AG09309 (cell line): ENCODE measurements at regions not wholly inside any gene's neighbourhood (a gene's known extent, or its start where the extent isn't known, plus 50 kb on each side); places are given as distances from the start of the nearest gene placed in this dataset.

Source experiments
- DNase-seq: peaks from one replicate; pipeline ENCODE4 v3.0.0-alpha.2; 2010; ENCODE audit warnings: low read depth
- H3K4me3 ChIP-seq: 2 replicates; pipeline ENCODE4 v1.5.1; 2011; ENCODE audit warnings: mild to moderate bottlenecking, low read depth, low read length, moderate library complexity; ENCODE audit not compliant: control insufficient read depth
- TF ChIP-seq, protein P1 (sequence below): IDR thresholded peaks from 2 replicates; pipeline ENCODE4 v1.5.1; 2011; ENCODE audit warnings: mild to moderate bottlenecking, low read depth, low read length, inconsistent platforms; ENCODE audit not compliant: insufficient read depth, control insufficient read depth; ENCODE audit errors: missing control alignments

- TF ChIP-seq, protein P1, sequence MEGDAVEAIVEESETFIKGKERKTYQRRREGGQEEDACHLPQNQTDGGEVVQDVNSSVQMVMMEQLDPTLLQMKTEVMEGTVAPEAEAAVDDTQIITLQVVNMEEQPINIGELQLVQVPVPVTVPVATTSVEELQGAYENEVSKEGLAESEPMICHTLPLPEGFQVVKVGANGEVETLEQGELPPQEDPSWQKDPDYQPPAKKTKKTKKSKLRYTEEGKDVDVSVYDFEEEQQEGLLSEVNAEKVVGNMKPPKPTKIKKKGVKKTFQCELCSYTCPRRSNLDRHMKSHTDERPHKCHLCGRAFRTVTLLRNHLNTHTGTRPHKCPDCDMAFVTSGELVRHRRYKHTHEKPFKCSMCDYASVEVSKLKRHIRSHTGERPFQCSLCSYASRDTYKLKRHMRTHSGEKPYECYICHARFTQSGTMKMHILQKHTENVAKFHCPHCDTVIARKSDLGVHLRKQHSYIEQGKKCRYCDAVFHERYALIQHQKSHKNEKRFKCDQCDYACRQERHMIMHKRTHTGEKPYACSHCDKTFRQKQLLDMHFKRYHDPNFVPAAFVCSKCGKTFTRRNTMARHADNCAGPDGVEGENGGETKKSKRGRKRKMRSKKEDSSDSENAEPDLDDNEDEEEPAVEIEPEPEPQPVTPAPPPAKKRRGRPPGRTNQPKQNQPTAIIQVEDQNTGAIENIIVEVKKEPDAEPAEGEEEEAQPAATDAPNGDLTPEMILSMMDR = no peak
- no peak for DNase-seq
- H3K4me3 ChIP-seq = no peak overlapping the region
These were observed 124.1 kb upstream of the HNRNPA3 start for GRCh38 chr2:177088529-177088928.

DNA sequence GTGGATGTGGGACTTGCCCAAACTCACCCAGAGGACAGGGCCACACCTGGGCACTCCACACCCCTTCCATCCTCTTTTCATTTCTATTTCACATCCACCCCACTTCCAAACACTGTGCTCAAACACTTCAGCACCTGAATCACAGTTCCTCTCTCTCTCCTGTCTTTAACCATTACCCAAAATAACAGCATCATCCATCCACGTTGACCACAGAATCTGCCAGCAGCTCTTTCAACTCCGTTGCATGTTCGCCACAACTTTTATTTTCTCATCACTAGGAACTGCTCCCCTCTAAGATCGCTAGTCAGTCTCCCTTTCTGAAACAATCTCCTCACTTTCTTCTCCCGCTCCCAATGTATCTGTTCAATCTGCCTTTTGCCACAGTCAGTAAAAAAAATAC is 121.6 kb upstream of the HNRNPA3 start:
- TF ChIP-seq, protein P1 = no peak
- DNase-seq = no peak
- no peak overlapping the region for H3K4me3 ChIP-seq

DNA sequence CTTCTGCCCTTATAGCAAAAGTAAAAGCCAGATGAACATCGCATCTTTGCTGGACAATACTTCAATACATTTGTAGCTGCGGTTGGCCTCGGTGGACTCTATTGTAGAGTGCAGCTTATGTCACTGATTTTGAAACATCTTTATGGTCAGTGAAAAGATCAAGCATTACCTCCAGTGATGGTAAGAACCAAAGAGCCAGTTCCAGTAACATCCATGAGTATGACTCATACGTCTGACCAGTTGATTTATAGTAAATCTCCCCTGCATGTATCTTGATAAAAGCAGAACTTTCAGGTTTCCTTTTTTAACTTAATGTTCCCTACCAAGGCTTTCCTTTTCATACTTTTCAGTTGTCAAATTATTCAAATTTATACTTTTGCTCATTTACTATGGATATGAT is 119.2 kb upstream of the HNRNPA3 start:
- TF ChIP-seq, protein P1 = no peak
- no peak for DNase-seq
- H3K4me3 ChIP-seq = no peak overlapping the region

DNA sequence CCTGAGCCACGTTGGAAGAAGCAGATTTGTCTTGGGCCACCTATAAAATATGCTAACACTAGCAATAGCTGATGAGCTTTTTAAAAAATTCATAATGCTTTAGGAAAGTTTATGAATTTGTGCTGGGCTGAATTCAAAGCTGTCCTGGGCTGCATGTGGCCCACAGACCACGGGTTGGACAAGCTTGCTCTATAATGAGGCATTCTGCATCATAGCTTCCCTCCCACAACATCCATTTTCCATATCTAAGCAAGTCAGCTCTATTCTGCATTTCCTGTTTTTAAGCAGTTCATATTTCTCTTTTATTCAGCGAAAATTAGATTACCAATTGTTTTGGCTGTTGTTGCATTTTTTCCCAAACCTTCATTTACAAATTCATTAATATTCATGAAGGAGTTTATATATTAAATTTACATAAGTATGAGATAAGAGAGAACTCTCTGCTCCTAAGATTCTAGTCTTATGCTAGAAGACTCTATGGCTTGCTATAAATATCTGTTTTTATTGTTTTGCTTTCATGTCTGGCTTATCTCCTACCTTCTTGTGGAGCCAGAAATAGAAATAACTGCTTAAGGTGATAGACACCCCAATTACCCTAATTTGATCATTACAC is 114.5 kb upstream of the HNRNPA3 start:
- DNase-seq = no peak
- TF ChIP-seq, protein P1 = no peak
- no peak overlapping the region for H3K4me3 ChIP-seq

- no peak for DNase-seq
- H3K4me3 ChIP-seq = no peak overlapping the region
These were observed 110.7 kb upstream of the HNRNPA3 start for GRCh38 chr2:177101930-177102329.

DNA sequence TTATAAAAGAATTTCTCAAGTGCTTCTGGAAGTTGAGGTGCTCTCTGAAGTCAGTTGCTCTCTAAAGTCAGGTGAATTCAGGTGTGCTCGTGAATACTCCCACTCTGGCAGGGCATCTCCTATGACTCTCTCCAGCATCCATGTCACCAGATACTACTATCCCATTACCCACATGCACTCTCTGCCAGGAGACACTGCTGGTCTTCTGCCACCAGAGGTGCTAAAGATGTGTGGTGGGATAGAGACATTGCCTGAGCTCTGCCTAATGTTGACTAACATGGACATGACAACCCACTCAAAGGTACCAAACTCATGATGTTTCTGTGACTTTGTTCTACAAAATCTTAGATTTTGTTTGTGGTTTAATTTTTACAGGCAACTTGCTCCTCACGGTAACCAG is 106.4 kb upstream of the HNRNPA3 start:
- TF ChIP-seq, protein P1 = peak; percentile 29
- H3K4me3 ChIP-seq = no peak overlapping the region
- no peak for DNase-seq

More at GRCh38 chr2:177101930-177102329, 110.7 kb upstream of the HNRNPA3 start:
- TF ChIP-seq, protein P1 = no peak
